OCI-LY7 (cell line): ENCODE measurements at regions not wholly inside any gene's neighbourhood (a gene's known extent, or its start where the extent isn't known, plus 50 kb on each side); places are given as distances from the start of the nearest gene placed in this dataset.

Experiments used
- EZH2phosphoT487 ChIP-seq: fragments of 200-600 bp; sonication (generic); IDR thresholded peaks from 2 replicates; pipeline ENCODE4 v1.6.1; 2018; ENCODE audit warnings: low read depth, borderline replicate concordance, mild to moderate bottlenecking, mixed run types, antibody characterized with exemption, low read length, moderate library complexity, mixed read lengths
- TF ChIP-seq, protein P1 (sequence below): fragments of 200-600 bp; sonication (generic); conservative IDR thresholded peaks from 2 replicates; pipeline ENCODE4 v1.5.1; 2014; ENCODE audit warnings: mild to moderate bottlenecking, antibody characterized with exemption, low read length, moderate library complexity, mixed read lengths

DNA sequence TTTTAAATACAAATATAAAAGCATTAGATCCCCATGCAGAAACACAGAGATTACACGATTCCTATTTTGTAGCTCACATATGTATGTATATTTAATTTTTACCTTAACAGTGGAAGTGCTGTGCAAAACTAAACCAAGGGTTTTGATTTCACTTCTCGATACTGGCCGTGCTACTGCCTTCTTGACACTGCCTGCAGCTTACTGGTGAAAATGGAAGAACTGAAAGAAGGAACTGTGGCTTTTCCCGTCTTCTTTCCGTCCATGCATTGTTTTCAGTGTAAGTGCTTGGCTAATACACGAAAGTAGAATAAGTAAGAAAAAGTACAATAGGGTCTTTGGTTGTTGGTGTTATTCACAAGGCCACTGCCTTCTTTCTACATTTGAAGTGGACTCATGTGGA, 129.5 kb downstream of the NDUFA10 start:
- TF ChIP-seq, protein P1, sequence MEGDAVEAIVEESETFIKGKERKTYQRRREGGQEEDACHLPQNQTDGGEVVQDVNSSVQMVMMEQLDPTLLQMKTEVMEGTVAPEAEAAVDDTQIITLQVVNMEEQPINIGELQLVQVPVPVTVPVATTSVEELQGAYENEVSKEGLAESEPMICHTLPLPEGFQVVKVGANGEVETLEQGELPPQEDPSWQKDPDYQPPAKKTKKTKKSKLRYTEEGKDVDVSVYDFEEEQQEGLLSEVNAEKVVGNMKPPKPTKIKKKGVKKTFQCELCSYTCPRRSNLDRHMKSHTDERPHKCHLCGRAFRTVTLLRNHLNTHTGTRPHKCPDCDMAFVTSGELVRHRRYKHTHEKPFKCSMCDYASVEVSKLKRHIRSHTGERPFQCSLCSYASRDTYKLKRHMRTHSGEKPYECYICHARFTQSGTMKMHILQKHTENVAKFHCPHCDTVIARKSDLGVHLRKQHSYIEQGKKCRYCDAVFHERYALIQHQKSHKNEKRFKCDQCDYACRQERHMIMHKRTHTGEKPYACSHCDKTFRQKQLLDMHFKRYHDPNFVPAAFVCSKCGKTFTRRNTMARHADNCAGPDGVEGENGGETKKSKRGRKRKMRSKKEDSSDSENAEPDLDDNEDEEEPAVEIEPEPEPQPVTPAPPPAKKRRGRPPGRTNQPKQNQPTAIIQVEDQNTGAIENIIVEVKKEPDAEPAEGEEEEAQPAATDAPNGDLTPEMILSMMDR, result no peak
- TF ChIP-seq EZH2phosphoT487, result no peak
